CD4-positive, alpha-beta T cell treated with Interleukin-1 beta for 1 hour (primary cell): ENCODE measurements at regions not wholly inside any gene's neighbourhood (a gene's known extent, or its start where the extent isn't known, plus 50 kb on each side); places are given as distances from the start of the nearest gene placed in this dataset.

Experiments used
- DNase-seq, 2 donors: peaks; one replicate each; pipeline ENCODE4 v3.0.0-alpha.2; 2020 to 2022

DNA sequence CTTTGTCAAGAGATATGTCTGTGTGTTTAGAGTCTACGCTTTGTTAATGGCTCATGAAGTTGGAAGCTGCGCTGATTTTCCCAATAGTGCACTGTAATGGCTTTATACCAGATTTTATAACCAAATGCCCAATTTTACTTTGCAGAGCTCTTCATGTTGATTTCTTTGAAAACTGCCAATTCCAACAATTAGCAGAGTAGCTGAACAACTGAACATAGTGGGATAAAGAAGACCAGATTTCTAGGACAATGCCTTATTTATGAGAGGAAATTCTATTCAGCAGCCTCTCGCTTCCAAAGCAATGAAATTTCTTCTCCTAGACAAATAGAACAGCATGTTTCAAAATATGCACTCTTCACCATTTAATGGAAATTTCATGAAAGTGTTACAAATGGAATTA lies 66.9 kb upstream of the PROK2 start:
- DNase-seq = no peak

DNA sequence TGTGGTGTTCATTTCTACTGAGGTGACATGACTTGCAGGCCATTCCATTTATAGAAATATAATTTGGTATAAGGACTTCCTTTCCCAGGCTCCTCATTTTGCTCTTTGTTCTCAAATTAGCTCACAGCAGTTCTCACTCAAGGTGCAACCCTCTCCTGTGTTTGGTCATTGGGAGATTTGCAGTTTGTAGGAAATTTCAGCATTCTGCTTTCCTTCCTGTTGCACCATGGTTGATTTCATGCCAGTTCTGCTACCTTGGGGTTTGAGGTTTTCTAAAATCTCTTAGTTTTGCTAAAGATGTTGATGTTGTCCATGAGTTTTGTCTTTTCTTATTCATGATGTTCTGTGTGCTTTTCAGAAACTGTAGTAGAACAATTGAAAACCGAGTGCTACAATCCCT lies 65.7 kb upstream of the PROK2 start:
- DNase-seq = no peak

DNA sequence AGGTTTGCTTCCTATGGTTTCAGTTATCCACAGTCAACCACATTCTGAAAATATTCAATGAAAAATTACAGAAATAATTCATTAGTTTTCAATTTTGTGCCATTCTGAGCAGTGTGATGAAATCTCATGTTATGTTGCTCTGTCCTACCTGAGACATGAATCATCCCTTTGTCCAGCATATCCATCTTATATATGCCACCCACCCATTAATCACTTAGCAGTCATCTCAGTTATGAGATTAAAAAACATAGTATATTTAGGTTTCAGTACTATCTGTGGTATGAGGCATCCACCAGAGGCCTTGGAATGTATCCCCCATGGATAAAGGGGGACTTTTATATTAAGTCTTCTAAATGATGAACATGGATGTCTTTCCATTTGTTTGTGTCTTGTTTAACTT lies 64.7 kb upstream of the PROK2 start:
- DNase-seq = no peak

DNA sequence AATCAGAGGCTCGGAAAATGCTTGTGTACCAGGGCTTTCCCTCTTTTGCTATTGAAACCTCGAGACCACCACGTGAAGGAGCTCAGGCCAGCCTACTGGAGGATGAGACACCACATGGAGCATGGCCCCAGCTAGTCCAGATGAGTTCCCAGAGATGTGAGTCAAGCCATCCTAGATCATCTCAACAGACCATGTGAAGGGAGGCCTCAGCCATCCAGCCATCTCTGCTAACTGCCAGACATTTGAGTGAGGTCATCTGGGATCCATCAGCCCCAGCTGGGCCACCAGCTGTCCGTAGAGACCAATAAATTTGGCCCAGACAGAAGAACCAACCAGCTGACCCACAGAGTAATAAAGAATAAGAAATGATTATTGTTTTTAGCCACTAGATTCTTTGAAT lies 62.8 kb upstream of the PROK2 start:
- no peak for DNase-seq

DNA sequence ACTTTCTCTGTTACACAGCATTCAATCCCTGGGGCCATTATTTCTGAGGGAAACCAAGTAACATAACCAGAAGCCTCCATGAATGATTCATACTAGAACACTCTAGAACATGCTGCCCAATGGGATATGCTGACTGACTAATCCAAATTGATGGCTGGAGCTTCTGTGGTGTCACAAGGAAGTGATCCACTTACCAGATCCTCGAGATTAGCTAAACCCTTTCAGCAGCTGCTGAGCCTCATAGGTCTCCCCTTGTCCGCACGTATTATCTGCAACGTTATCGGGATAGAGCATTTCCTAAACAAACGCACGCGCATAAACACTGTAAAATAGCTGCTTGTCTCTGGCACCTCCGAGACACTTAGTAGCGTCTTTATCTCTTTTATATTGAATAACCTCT lies 61.2 kb upstream of the PROK2 start:
- no peak for DNase-seq

DNA sequence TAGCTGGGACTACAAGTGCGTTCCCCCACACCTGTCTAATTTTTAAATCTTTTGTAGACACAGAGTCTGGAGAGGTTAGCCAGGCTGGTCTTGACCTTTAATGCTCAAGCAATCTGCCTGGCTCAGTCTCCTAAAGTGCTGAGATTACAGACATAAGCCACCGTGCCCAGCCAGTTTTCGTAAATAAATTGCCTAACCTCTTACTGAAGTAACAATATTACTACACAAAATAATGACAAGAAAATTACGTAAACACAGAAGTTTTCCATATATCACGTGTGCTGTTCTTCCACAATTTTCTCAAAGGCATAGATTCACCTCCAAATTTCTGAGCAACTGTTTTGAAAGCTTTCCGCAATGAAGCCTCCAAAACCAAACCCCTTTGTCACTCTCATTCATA lies 58.1 kb upstream of the PROK2 start:
- no peak for DNase-seq

DNA sequence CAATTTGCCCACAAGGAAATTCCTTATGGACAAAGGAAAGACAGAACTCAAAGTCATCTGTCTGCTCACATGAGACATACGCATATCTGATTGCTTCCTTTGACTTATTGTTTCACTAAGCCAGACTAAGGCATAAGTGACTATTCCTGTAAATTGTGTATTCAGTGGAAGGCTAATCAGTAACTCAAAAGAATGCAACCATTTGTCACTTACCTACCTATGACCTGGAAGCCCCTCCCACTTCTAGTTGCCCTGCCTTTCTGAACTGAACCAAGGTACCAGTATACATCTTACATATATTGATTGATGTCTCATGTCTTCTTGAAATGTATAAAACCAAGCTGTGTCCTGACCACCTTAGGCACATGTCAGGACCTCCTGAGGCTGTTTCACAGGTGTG lies 53.5 kb upstream of the PROK2 start:
- DNase-seq = no peak
